ENCODE measurements at regions not wholly inside any gene's neighbourhood (a gene's known extent, or its start where the extent isn't known, plus 50 kb on each side); places are given as distances from the start of the nearest gene placed in this dataset.

DNA sequence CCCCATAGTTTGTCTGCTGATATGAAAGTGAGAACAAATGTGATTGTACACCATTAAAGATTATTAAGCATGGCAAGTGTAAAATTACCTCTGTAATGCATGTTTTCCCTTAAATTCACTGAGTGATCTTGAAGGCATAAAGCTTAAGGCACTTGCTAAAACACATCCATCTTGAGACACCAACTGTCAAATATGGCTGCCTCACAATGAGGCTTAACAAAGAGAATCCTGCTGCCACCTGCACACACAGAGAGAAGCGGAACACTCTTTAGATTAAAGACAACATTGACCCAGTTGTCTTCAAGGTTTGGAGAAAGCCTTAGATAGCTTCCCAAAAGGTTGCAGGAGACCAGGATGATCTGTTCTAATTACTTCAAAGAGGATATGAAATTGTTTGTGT lies 803.6 kb upstream of the GYPC start:
- no peaks in the 10 kb centered on the region for H4K20me1 ChIP-seq (replicated peaks; ENCODE audit: insufficient read depth)

More for the DNA sequence above, 803.6 kb upstream of the GYPC start:
- H3K4me1 Mint-ChIP-seq = no peaks in the 10 kb centered on the region
- no peak for TF ChIP-seq NANOG (IDR thresholded peaks at IDR 0.05; ENCODE audit: borderline replicate concordance)
- TF ChIP-seq EZH2phosphoT487 (IDR thresholded peaks at IDR 0.05; ENCODE audit: unreplicated experiment) = no peak
- TF ChIP-seq CREB1 (CRISPR knock-in tag; IDR thresholded peaks at IDR 0.05; ENCODE audit: low read depth) = no peak
- TF ChIP-seq, protein P1, sequence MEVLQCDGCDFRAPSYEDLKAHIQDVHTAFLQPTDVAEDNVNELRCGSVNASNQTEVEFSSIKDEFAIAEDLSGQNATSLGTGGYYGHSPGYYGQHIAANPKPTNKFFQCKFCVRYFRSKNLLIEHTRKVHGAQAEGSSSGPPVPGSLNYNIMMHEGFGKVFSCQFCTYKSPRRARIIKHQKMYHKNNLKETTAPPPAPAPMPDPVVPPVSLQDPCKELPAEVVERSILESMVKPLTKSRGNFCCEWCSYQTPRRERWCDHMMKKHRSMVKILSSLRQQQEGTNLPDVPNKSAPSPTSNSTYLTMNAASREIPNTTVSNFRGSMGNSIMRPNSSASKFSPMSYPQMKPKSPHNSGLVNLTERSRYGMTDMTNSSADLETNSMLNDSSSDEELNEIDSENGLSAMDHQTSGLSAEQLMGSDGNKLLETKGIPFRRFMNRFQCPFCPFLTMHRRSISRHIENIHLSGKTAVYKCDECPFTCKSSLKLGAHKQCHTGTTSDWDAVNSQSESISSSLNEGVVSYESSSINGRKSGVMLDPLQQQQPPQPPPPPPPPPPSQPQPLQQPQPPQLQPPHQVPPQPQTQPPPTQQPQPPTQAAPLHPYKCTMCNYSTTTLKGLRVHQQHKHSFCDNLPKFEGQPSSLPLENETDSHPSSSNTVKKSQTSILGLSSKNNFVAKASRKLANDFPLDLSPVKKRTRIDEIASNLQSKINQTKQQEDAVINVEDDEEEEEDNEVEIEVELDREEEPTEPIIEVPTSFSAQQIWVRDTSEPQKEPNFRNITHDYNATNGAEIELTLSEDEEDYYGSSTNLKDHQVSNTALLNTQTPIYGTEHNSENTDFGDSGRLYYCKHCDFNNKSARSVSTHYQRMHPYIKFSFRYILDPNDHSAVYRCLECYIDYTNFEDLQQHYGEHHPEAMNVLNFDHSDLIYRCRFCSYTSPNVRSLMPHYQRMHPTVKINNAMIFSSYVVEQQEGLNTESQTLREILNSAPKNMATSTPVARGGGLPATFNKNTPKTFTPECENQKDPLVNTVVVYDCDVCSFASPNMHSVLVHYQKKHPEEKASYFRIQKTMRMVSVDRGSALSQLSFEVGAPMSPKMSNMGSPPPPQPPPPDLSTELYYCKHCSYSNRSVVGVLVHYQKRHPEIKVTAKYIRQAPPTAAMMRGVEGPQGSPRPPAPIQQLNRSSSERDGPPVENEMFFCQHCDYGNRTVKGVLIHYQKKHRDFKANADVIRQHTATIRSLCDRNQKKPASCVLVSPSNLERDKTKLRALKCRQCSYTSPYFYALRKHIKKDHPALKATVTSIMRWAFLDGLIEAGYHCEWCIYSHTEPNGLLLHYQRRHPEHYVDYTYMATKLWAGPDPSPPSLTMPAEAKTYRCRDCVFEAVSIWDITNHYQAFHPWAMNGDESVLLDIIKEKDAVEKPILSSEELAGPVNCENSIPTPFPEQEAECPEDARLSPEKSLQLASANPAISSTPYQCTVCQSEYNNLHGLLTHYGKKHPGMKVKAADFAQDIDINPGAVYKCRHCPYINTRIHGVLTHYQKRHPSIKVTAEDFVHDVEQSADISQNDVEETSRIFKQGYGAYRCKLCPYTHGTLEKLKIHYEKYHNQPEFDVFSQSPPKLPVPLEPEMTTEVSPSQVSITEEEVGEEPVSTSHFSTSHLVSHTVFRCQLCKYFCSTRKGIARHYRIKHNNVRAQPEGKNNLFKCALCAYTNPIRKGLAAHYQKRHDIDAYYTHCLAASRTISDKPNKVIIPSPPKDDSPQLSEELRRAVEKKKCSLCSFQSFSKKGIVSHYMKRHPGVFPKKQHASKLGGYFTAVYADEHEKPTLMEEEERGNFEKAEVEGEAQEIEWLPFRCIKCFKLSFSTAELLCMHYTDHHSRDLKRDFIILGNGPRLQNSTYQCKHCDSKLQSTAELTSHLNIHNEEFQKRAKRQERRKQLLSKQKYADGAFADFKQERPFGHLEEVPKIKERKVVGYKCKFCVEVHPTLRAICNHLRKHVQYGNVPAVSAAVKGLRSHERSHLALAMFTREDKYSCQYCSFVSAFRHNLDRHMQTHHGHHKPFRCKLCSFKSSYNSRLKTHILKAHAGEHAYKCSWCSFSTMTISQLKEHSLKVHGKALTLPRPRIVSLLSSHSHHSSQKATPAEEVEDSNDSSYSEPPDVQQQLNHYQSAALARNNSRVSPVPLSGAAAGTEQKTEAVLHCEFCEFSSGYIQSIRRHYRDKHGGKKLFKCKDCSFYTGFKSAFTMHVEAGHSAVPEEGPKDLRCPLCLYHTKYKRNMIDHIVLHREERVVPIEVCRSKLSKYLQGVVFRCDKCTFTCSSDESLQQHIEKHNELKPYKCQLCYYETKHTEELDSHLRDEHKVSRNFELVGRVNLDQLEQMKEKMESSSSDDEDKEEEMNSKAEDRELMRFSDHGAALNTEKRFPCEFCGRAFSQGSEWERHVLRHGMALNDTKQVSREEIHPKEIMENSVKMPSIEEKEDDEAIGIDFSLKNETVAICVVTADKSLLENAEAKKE (CRISPR knock-in tag; IDR thresholded peaks at IDR 0.05) = no peak
- no peak for TF ChIP-seq STAT1 (IDR thresholded peaks at IDR 0.05; ENCODE audit: unreplicated experiment)
- TF ChIP-seq, protein P2, sequence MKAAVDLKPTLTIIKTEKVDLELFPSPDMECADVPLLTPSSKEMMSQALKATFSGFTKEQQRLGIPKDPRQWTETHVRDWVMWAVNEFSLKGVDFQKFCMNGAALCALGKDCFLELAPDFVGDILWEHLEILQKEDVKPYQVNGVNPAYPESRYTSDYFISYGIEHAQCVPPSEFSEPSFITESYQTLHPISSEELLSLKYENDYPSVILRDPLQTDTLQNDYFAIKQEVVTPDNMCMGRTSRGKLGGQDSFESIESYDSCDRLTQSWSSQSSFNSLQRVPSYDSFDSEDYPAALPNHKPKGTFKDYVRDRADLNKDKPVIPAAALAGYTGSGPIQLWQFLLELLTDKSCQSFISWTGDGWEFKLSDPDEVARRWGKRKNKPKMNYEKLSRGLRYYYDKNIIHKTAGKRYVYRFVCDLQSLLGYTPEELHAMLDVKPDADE (IDR thresholded peaks at IDR 0.05) = no peak
- TF ChIP-seq, protein P3, sequence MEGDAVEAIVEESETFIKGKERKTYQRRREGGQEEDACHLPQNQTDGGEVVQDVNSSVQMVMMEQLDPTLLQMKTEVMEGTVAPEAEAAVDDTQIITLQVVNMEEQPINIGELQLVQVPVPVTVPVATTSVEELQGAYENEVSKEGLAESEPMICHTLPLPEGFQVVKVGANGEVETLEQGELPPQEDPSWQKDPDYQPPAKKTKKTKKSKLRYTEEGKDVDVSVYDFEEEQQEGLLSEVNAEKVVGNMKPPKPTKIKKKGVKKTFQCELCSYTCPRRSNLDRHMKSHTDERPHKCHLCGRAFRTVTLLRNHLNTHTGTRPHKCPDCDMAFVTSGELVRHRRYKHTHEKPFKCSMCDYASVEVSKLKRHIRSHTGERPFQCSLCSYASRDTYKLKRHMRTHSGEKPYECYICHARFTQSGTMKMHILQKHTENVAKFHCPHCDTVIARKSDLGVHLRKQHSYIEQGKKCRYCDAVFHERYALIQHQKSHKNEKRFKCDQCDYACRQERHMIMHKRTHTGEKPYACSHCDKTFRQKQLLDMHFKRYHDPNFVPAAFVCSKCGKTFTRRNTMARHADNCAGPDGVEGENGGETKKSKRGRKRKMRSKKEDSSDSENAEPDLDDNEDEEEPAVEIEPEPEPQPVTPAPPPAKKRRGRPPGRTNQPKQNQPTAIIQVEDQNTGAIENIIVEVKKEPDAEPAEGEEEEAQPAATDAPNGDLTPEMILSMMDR (conservative IDR thresholded peaks at IDR 0.05; ENCODE audit: low read depth in 2 of 2) = no peak
- no peak for TF ChIP-seq JUNB (IDR thresholded peaks at IDR 0.05; ENCODE audit: unreplicated experiment)
- no peak for TF ChIP-seq ZNF331 (CRISPR knock-in tag; IDR thresholded peaks at IDR 0.05; ENCODE audit: low read depth)
- no peak for TF ChIP-seq POLR2AphosphoS5 (IDR thresholded peaks at IDR 0.05; ENCODE audit: low read depth)
- TF ChIP-seq, protein P4, sequence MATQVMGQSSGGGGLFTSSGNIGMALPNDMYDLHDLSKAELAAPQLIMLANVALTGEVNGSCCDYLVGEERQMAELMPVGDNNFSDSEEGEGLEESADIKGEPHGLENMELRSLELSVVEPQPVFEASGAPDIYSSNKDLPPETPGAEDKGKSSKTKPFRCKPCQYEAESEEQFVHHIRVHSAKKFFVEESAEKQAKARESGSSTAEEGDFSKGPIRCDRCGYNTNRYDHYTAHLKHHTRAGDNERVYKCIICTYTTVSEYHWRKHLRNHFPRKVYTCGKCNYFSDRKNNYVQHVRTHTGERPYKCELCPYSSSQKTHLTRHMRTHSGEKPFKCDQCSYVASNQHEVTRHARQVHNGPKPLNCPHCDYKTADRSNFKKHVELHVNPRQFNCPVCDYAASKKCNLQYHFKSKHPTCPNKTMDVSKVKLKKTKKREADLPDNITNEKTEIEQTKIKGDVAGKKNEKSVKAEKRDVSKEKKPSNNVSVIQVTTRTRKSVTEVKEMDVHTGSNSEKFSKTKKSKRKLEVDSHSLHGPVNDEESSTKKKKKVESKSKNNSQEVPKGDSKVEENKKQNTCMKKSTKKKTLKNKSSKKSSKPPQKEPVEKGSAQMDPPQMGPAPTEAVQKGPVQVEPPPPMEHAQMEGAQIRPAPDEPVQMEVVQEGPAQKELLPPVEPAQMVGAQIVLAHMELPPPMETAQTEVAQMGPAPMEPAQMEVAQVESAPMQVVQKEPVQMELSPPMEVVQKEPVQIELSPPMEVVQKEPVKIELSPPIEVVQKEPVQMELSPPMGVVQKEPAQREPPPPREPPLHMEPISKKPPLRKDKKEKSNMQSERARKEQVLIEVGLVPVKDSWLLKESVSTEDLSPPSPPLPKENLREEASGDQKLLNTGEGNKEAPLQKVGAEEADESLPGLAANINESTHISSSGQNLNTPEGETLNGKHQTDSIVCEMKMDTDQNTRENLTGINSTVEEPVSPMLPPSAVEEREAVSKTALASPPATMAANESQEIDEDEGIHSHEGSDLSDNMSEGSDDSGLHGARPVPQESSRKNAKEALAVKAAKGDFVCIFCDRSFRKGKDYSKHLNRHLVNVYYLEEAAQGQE (IDR thresholded peaks at IDR 0.05; ENCODE audit: unreplicated experiment) = no peak
- no peak for TF ChIP-seq EZH2 (IDR thresholded peaks at IDR 0.05; ENCODE audit: low read depth, unreplicated experiment)
- TF ChIP-seq ZNF114 (CRISPR knock-in tag; IDR thresholded peaks at IDR 0.05) = no peak
- Histone ChIP-seq H3K9me2 (ENCODE audit: insufficient read depth) (no peaks in the 10 kb centered on the region), H3K4me1 (ENCODE audit: insufficient read depth) (no peaks in the 10 kb centered on the region), H3K4me3 (no peak overlapping the region), H3K4me2 (no peak overlapping the region), H2AFZ (no peak overlapping the region), H3K27me3 (ENCODE audit: insufficient read depth) (no peaks in the 10 kb centered on the region), H3K79me2 (replicated peaks; ENCODE audit: insufficient read depth) (no peaks in the 10 kb centered on the region), H3K27ac (ENCODE audit: low read depth) (no peak overlapping the region), H3K36me3 (ENCODE audit: insufficient read depth) (no peaks in the 10 kb centered on the region; the same call in 1 of the 2 replicates), H3F3A (replicated peaks; ENCODE audit: low read depth) (no peaks in the 10 kb centered on the region)
- H3K9me3 Mint-ChIP-seq = no peaks in the 10 kb centered on the region
- DNase-seq (ENCODE audit: low spot score) (no peak), ATAC-seq (no peak)
- no peak overlapping the region for H3K4me3 Mint-ChIP-seq
- H3K27ac Mint-ChIP-seq = no peak overlapping the region
- H3K27me3 Mint-ChIP-seq (ENCODE audit: insufficient read depth, low read depth, poor library complexity) = no peaks in the 10 kb centered on the region
- no peaks in the 10 kb centered on the region for H3K36me3 Mint-ChIP-seq (ENCODE audit: low read depth)
